ENCODE measurements at regions not wholly inside any gene's neighbourhood (a gene's known extent, or its start where the extent isn't known, plus 50 kb on each side); places are given as distances from the start of the nearest gene placed in this dataset.
A peak's percentile ranks its signal among the peaks of the same experiment; 100 is the strongest.

- H3K4me3 ChIP-seq (ENCODE audit: control insufficient read depth, low read depth, low read length) = no peak overlapping the region
- peak; percentile 31 for DNase-seq (ENCODE audit: low read depth)
- TF ChIP-seq CTCF (conservative IDR thresholded peaks at IDR 0.05; ENCODE audit: control insufficient read depth, insufficient read depth, low read depth, low read length) = no peak
Measured at GRCh38 chr5:167777746-167778145, 513.7 kb upstream of the WWC1 start.

GRCh38 chr5:167778228-167778627, 513.2 kb upstream of the WWC1 start:
- no peak for DNase-seq (ENCODE audit: low read depth)
- no peak overlapping the region for H3K4me3 ChIP-seq (ENCODE audit: control insufficient read depth, low read depth, low read length)
- no peak for TF ChIP-seq CTCF (conservative IDR thresholded peaks at IDR 0.05; ENCODE audit: control insufficient read depth, insufficient read depth, low read depth, low read length)

DNA sequence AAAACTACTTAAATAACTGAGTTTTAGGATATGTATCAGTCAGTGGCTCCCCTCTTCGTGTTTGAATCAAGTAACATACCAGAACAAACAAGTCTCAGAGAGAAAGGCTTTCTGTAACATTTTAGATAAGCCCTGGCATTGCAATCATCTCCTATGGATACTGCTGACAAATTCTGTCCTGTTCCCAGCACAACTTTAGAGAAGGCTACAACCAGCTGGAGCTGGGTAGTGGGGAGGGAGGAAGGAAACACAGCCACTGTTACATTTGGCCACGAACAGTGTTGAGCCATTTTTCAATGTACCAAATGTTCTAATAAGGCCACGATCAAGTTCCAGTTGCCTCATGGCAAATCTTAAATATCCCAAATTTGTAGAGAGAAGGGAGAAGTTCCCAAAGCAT, 511.8 kb upstream of the WWC1 start:
- no peak for DNase-seq (ENCODE audit: low read depth)
- TF ChIP-seq CTCF (conservative IDR thresholded peaks at IDR 0.05; ENCODE audit: control insufficient read depth, insufficient read depth, low read depth, low read length) = no peak
- H3K4me3 ChIP-seq (ENCODE audit: control insufficient read depth, low read depth, low read length) = no peak overlapping the region

DNA sequence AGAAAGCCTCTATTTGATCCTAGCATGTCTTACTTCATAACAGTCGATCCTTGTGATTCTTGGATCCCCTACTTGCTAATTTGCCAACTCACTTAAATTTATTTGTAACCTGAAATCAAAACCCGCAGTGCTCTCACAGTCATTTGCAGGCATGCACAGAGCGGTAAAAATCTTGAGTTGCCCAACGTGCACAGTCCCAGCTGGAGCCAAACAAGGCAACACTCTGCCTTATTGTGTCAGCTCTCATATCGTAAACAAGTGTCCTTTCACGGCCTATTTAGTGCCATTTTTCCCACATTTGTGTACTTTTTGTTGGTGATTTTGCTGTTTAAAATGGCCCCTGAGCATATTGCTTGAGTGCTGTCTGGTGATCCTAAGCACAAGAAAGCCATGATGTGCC, 511.3 kb upstream of the WWC1 start:
- H3K4me3 ChIP-seq (ENCODE audit: control insufficient read depth, low read depth, low read length) = no peak overlapping the region
- DNase-seq (ENCODE audit: low read depth) = no peak
- no peak for TF ChIP-seq CTCF (conservative IDR thresholded peaks at IDR 0.05; ENCODE audit: control insufficient read depth, insufficient read depth, low read depth, low read length)

DNA sequence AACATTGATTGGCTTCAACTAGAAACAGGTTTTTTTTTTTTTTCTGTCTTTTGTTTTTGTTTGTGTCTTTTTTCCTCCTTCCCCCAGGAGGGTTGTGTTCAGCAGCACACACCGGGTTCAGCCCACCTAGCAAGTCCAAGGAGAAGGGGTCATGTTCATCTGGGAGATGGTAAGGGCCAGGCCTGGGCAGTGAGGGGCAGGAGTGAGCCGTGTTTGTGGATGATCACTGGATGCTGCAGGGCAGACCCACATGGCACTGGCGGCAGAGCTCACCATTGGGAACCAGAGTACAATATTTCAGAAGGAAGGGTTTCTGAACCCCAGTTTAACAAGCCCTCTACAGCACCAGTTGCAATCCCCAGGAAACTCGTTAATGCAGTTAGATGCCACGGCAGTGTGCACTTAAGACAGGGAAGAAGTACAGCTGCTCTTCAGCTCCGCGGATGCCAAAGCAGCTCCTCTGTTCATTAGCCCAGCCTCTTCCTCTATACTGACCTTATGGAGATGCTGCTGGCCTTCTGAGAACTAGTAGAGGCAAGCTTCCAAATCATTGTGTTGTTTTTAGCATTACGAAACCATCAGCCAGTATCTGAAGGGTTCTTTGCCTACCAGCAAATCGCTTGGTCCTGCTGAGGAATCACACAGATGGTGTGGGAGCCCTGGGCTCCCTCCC, 508.2 kb upstream of the WWC1 start:
- DNase-seq (ENCODE audit: low read depth) = peak; percentile 21
- TF ChIP-seq CTCF (conservative IDR thresholded peaks at IDR 0.05; ENCODE audit: control insufficient read depth, insufficient read depth, low read depth, low read length) = no peak
- H3K4me3 ChIP-seq (ENCODE audit: control insufficient read depth, low read depth, low read length) = no peak overlapping the region

- no peak for TF ChIP-seq CTCF (conservative IDR thresholded peaks at IDR 0.05; ENCODE audit: control insufficient read depth, insufficient read depth, low read depth, low read length)
Measured at GRCh38 chr5:167785106-167785505, 506.3 kb upstream of the WWC1 start.

DNA sequence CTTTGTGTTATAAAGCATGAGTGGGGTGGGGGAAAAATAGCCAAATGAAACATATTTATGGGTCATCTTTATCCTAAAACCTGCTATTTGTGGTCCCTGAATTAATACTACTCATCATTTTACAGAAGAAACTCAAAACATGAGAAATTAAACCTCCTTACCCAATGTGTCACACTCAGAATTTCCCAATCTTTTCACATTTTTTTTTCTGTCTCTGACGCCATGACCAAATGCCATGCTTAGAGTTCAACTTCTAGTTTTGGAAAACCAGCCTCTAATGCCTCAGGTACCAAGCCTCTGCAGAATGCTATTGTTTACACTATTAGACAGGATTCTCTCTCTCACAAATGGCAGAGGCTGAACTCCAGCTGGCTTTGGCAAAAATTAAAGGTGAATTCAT, 505.5 kb upstream of the WWC1 start:
- DNase-seq (ENCODE audit: low read depth) = no peak
- TF ChIP-seq CTCF (conservative IDR thresholded peaks at IDR 0.05; ENCODE audit: control insufficient read depth, insufficient read depth, low read depth, low read length) = no peak
- no peak overlapping the region for H3K4me3 ChIP-seq (ENCODE audit: control insufficient read depth, low read depth, low read length)

More at GRCh38 chr5:167785106-167785505, 506.3 kb upstream of the WWC1 start:
- no peak for DNase-seq (ENCODE audit: low read depth)
- H3K4me3 ChIP-seq (ENCODE audit: control insufficient read depth, low read depth, low read length) = no peak overlapping the region
